ENCODE measurements at regions not wholly inside any gene's neighbourhood (a gene's known extent, or its start where the extent isn't known, plus 50 kb on each side); places are given as distances from the start of the nearest gene placed in this dataset.
A peak's percentile ranks its signal among the peaks of the same experiment; 100 is the strongest.

- Histone ChIP-seq H4K8ac (ENCODE audit: low read depth, low read length) (no peak overlapping the region), H3K79me1 (ENCODE audit: low read length) (no peaks in the 10 kb centered on the region), H4K5ac (ENCODE audit: low read length) (no peak overlapping the region), H3K9ac (ENCODE audit: low read length) (no peak overlapping the region), H3K4ac (ENCODE audit: low read depth, low read length) (no peak overlapping the region), H3K27ac (ENCODE audit: low read depth, low read length) (no peak overlapping the region), H3K56ac (ENCODE audit: low read length) (no peak overlapping the region), H3K36me3 (ENCODE audit: control insufficient read depth, insufficient read depth, low read length) (no peaks in the 10 kb centered on the region), H3K23ac (ENCODE audit: low read length) (no peak overlapping the region), H3K4me1 (ENCODE audit: control insufficient read depth, low read depth, low read length) (no peaks in the 10 kb centered on the region), H3K27me3 (ENCODE audit: insufficient read depth, low read length, poor library complexity) (no peaks in the 10 kb centered on the region), H3K18ac (ENCODE audit: low read length) (no peak overlapping the region), H2AK5ac (ENCODE audit: low read length) (no peak overlapping the region), H3K4me3 (ENCODE audit: low read length) (no peak overlapping the region), H2BK5ac (ENCODE audit: low read length) (no peak overlapping the region), H3K4me2 (ENCODE audit: low read length) (no peak overlapping the region), H2BK120ac (ENCODE audit: low read depth, low read length) (no peak overlapping the region), H2BK15ac (replicated peaks; ENCODE audit: low read depth) (no peak overlapping the region), H3K79me2 (ENCODE audit: control insufficient read depth, insufficient read depth, low read length) (no peaks in the 10 kb centered on the region)
- DNase-seq: peak; percentile 29
- no CpG with 5 or more reads among the region's 4 CpGs for WGBS (ENCODE audit: extremely low coverage, insufficient coverage, low lambda C conversion rate)
Measured at GRCh38 chr4:134762053-134762452, 560.5 kb upstream of the PABPC4L start.

GRCh38 chr4:134756421-134756820 is 554.8 kb upstream of the PABPC4L start:
- H3K4me3 ChIP-seq (ENCODE audit: low read length): no peak overlapping the region
- no peak overlapping the region for H3K56ac ChIP-seq (ENCODE audit: low read length)
- H3K9ac ChIP-seq (ENCODE audit: low read length): no peak overlapping the region
- no peaks in the 10 kb centered on the region for H3K36me3 ChIP-seq (ENCODE audit: control insufficient read depth, insufficient read depth, low read length)
- H4K8ac ChIP-seq (ENCODE audit: low read depth, low read length): no peak overlapping the region
- H2AK5ac ChIP-seq (ENCODE audit: low read length): no peak overlapping the region
- H3K27me3 ChIP-seq (ENCODE audit: insufficient read depth, low read length, poor library complexity): no peaks in the 10 kb centered on the region
- no peak overlapping the region for H2BK120ac ChIP-seq (ENCODE audit: low read depth, low read length)
- H3K4ac ChIP-seq (ENCODE audit: low read depth, low read length): no peak overlapping the region
- H3K4me1 ChIP-seq (ENCODE audit: control insufficient read depth, low read depth, low read length): peaks cover 3% of the 10 kb centered on the region
- no peak overlapping the region for H3K23ac ChIP-seq (ENCODE audit: low read length)
- no CpG with 5 or more reads among the region's 3 CpGs for WGBS (ENCODE audit: extremely low coverage, insufficient coverage, low lambda C conversion rate)
- H2BK5ac ChIP-seq (ENCODE audit: low read length): no peak overlapping the region
- no peaks in the 10 kb centered on the region for H3K79me1 ChIP-seq (ENCODE audit: low read length)
- no peak overlapping the region for H3K27ac ChIP-seq (ENCODE audit: low read depth, low read length)
- no peak overlapping the region for H4K5ac ChIP-seq (ENCODE audit: low read length)
- H3K4me2 ChIP-seq (ENCODE audit: low read length): no peak overlapping the region
- peak overlapping the region; percentile 39 for H3K18ac ChIP-seq (ENCODE audit: low read length)
- DNase-seq: peak; percentile 56
- H3K79me2 ChIP-seq (ENCODE audit: control insufficient read depth, insufficient read depth, low read length): no peaks in the 10 kb centered on the region
- no peak overlapping the region for H2BK15ac ChIP-seq (replicated peaks; ENCODE audit: low read depth)

- Histone ChIP-seq H4K8ac (ENCODE audit: low read depth, low read length) (no peak overlapping the region), H3K9ac (ENCODE audit: low read length) (no peak overlapping the region), H3K4ac (ENCODE audit: low read depth, low read length) (no peak overlapping the region), H3K36me3 (ENCODE audit: control insufficient read depth, insufficient read depth, low read length) (no peaks in the 10 kb centered on the region), H2AK5ac (ENCODE audit: low read length) (no peak overlapping the region), H3K18ac (ENCODE audit: low read length) (no peak overlapping the region), H3K27ac (ENCODE audit: low read depth, low read length) (no peak overlapping the region), H4K5ac (ENCODE audit: low read length) (no peak overlapping the region), H3K27me3 (ENCODE audit: insufficient read depth, low read length, poor library complexity) (no peaks in the 10 kb centered on the region), H3K79me1 (ENCODE audit: low read length) (no peaks in the 10 kb centered on the region), H2BK120ac (ENCODE audit: low read depth, low read length) (no peak overlapping the region), H3K56ac (ENCODE audit: low read length) (no peak overlapping the region), H3K79me2 (ENCODE audit: control insufficient read depth, insufficient read depth, low read length) (no peaks in the 10 kb centered on the region), H2BK15ac (replicated peaks; ENCODE audit: low read depth) (no peak overlapping the region), H3K4me2 (ENCODE audit: low read length) (no peak overlapping the region), H3K4me3 (ENCODE audit: low read length) (no peak overlapping the region), H3K4me1 (ENCODE audit: control insufficient read depth, low read depth, low read length) (peaks cover 3% of the 10 kb centered on the region), H3K23ac (ENCODE audit: low read length) (no peak overlapping the region), H2BK5ac (ENCODE audit: low read length) (no peak overlapping the region)
- WGBS (ENCODE audit: extremely low coverage, insufficient coverage, low lambda C conversion rate): no CpG with 5 or more reads among the region's 6 CpGs
- DNase-seq: no peak
Measured at GRCh38 chr4:134754301-134755019, 552.9 kb upstream of the PABPC4L start.

GRCh38 chr4:134753390-134753789 is 551.8 kb upstream of the PABPC4L start:
- no peak overlapping the region for H2BK15ac ChIP-seq (replicated peaks; ENCODE audit: low read depth)
- no peak overlapping the region for H3K4me2 ChIP-seq (ENCODE audit: low read length)
- WGBS (ENCODE audit: extremely low coverage, insufficient coverage, low lambda C conversion rate): no CpG with 5 or more reads among the region's 1 CpG
- H3K27ac ChIP-seq (ENCODE audit: low read depth, low read length): no peak overlapping the region
- DNase-seq: no peak
- H2AK5ac ChIP-seq (ENCODE audit: low read length): no peak overlapping the region
- H2BK120ac ChIP-seq (ENCODE audit: low read depth, low read length): no peak overlapping the region
- H4K5ac ChIP-seq (ENCODE audit: low read length): no peak overlapping the region
- H3K4me3 ChIP-seq (ENCODE audit: low read length): no peak overlapping the region
- no peaks in the 10 kb centered on the region for H3K79me2 ChIP-seq (ENCODE audit: control insufficient read depth, insufficient read depth, low read length)
- H3K4me1 ChIP-seq (ENCODE audit: control insufficient read depth, low read depth, low read length): peaks cover 3% of the 10 kb centered on the region
- H3K9ac ChIP-seq (ENCODE audit: low read length): no peak overlapping the region
- no peak overlapping the region for H3K4ac ChIP-seq (ENCODE audit: low read depth, low read length)
- H3K27me3 ChIP-seq (ENCODE audit: insufficient read depth, low read length, poor library complexity): no peaks in the 10 kb centered on the region
- H2BK5ac ChIP-seq (ENCODE audit: low read length): no peak overlapping the region
- no peaks in the 10 kb centered on the region for H3K36me3 ChIP-seq (ENCODE audit: control insufficient read depth, insufficient read depth, low read length)
- no peak overlapping the region for H3K18ac ChIP-seq (ENCODE audit: low read length)
- no peak overlapping the region for H3K23ac ChIP-seq (ENCODE audit: low read length)
- no peak overlapping the region for H3K56ac ChIP-seq (ENCODE audit: low read length)
- no peak overlapping the region for H4K8ac ChIP-seq (ENCODE audit: low read depth, low read length)
- no peaks in the 10 kb centered on the region for H3K79me1 ChIP-seq (ENCODE audit: low read length)

GRCh38 chr4:134747108-134747805 is 545.7 kb upstream of the PABPC4L start:
- no peaks in the 10 kb centered on the region for H3K27me3 ChIP-seq (ENCODE audit: insufficient read depth, low read length, poor library complexity)
- H3K36me3 ChIP-seq (ENCODE audit: control insufficient read depth, insufficient read depth, low read length): no peaks in the 10 kb centered on the region
- no peak overlapping the region for H3K4ac ChIP-seq (ENCODE audit: low read depth, low read length)
- H3K79me1 ChIP-seq (ENCODE audit: low read length): no peaks in the 10 kb centered on the region
- H2AK5ac ChIP-seq (ENCODE audit: low read length): no peak overlapping the region
- no peak overlapping the region for H3K56ac ChIP-seq (ENCODE audit: low read length)
- peaks cover 2% of the 10 kb centered on the region for H3K4me1 ChIP-seq (ENCODE audit: control insufficient read depth, low read depth, low read length)
- no peak overlapping the region for H3K4me2 ChIP-seq (ENCODE audit: low read length)
- no peak overlapping the region for H3K27ac ChIP-seq (ENCODE audit: low read depth, low read length)
- H3K4me3 ChIP-seq (ENCODE audit: low read length): no peak overlapping the region
- H4K5ac ChIP-seq (ENCODE audit: low read length): no peak overlapping the region
- no peak overlapping the region for H2BK120ac ChIP-seq (ENCODE audit: low read depth, low read length)
- no peak overlapping the region for H3K23ac ChIP-seq (ENCODE audit: low read length)
- H3K79me2 ChIP-seq (ENCODE audit: control insufficient read depth, insufficient read depth, low read length): no peaks in the 10 kb centered on the region
- no peak overlapping the region for H3K9ac ChIP-seq (ENCODE audit: low read length)
- DNase-seq: peak; percentile 30
- H3K18ac ChIP-seq (ENCODE audit: low read length): no peak overlapping the region
- WGBS (ENCODE audit: extremely low coverage, insufficient coverage, low lambda C conversion rate): no CpG with 5 or more reads among the region's 6 CpGs
- H2BK5ac ChIP-seq (ENCODE audit: low read length): no peak overlapping the region
- H4K8ac ChIP-seq (ENCODE audit: low read depth, low read length): no peak overlapping the region
- H2BK15ac ChIP-seq (replicated peaks; ENCODE audit: low read depth): no peak overlapping the region
